GM12878 (cell line): ENCODE measurements at regions not wholly inside any gene's neighbourhood (a gene's known extent, or its start where the extent isn't known, plus 50 kb on each side); places are given as distances from the start of the nearest gene placed in this dataset.

Source experiments
- ATAC-seq: fragments of 200-7000 bp; cut with Tn5 transposase; 3 replicates; pipeline ENCODE4 v1.9.1; 2020; ENCODE audit warnings: mild to moderate bottlenecking, moderate library complexity
- BruUV-seq: library from RNA; stranded (reverse); fragments of 400-500 nt; replicated peaks from 2 replicates; lab custom pipeline; 2021; lab: Mats Ljungman, UMichigan
- CTCF ChIA-PET: fragments of 300-600 bp; sonication (Branson Sonifier 250); formaldehyde crosslinking; extraction: SDS; loops from one replicate; lab custom pipeline; 2021; ENCODE audit warnings: inconsistent platforms; lab: Yijun Ruan, JAX
- POLR2A ChIA-PET: fragments of 350-600 bp; formaldehyde crosslinking; extraction: SDS; loops from one replicate; lab custom pipeline; 2021; ENCODE audit warnings: inconsistent platforms; lab: Charles Lee
- RAD21 ChIA-PET: fragments of 300-600 bp; sonication (Branson Sonifier 250); formaldehyde crosslinking; loops from one replicate; lab custom pipeline; 2023; ENCODE audit warnings: antibody characterized with exemption; ENCODE audit not compliant: unreplicated experiment; lab: Charles Lee
- SMC1A ChIA-PET: fragments of 300-600 bp; sonication (Branson Sonifier 250); formaldehyde crosslinking; loops from one replicate; lab custom pipeline; 2023; ENCODE audit not compliant: unreplicated experiment, uncharacterized antibody; lab: Charles Lee
- DNase-seq: peaks from one replicate; pipeline ENCODE4 v3.0.0-alpha.2; 2011; ENCODE audit warnings: low read depth, low spot score
- FAIRE-seq: peaks from 3 replicates; lab custom pipeline; 2011; peaks lifted over from hg19 to GRCh38; lab: Jason Lieb, UNC
- H2AFZ ChIP-seq: 2 replicates; pipeline ENCODE4 v1.6.0; 2011; ENCODE audit warnings: low read depth, low read length, control low read depth; ENCODE audit not compliant: control insufficient read depth
- H3K27ac ChIP-seq: 2 replicates; pipeline ENCODE4 v1.5.1; 2011; ENCODE audit warnings: control low read depth; ENCODE audit not compliant: control insufficient read depth, insufficient read depth
- H3K27me3 ChIP-seq, 2 experiments: replicated peaks in 1 of 2; 2 replicates each; pipeline versions ENCODE4 v1.6.0 to v1.6.1; 2011; ENCODE audit warnings: low read length in 1 of 2; ENCODE audit not compliant: control insufficient read depth in 2 of 2, insufficient read depth in 2 of 2
- H3K36me3 ChIP-seq, 2 experiments: 2 replicates each; pipeline ENCODE4 v1.5.1; 2011; ENCODE audit warnings: low read length in 1 of 2; ENCODE audit not compliant: control insufficient read depth in 2 of 2, insufficient read depth in 2 of 2
- H3K4me1 ChIP-seq: 2 replicates; pipeline ENCODE4 v1.6.1; 2011; ENCODE audit warnings: mild to moderate bottlenecking, low read length, moderate library complexity, mixed read lengths; ENCODE audit not compliant: control insufficient read depth, insufficient read depth
- H3K4me2 ChIP-seq: 2 replicates; pipeline ENCODE4 v1.6.0; 2011; ENCODE audit warnings: control low read depth; ENCODE audit not compliant: control insufficient read depth, insufficient read depth
- H3K4me3 ChIP-seq: fragments of 200-600 bp; sonication (generic); 2 replicates; pipeline ENCODE4 v1.5.1; 2016
- H3K79me2 ChIP-seq: 2 replicates; pipeline ENCODE4 v1.6.0; 2011; ENCODE audit warnings: low read length; ENCODE audit not compliant: control insufficient read depth, insufficient read depth
- H3K9ac ChIP-seq: 2 replicates; pipeline ENCODE4 v1.8.0; 2011; ENCODE audit warnings: low read length, control low read depth, mixed read lengths; ENCODE audit not compliant: control insufficient read depth, insufficient read depth
- H3K9me3 ChIP-seq: replicated peaks from 3 replicates; pipeline ENCODE4 v1.5.1; 2011; ENCODE audit warnings: mild to moderate bottlenecking, low read length; ENCODE audit not compliant: control insufficient read depth, insufficient read depth
- H4K20me1 ChIP-seq: 2 replicates; pipeline ENCODE4 v1.6.0; 2011; ENCODE audit not compliant: control insufficient read depth, insufficient read depth
- ATF7 ChIP-seq: fragments of 450-650 bp; IDR thresholded peaks from 2 replicates; pipeline ENCODE4 v1.6.1; 2016; ENCODE audit warnings: low read depth, mild to moderate bottlenecking
- CEBPB ChIP-seq, 2 experiments: fragments of 150-350 bp in 1 of 2; IDR thresholded peaks; 2 replicates each; pipeline ENCODE4 v1.6.1; 2012 to 2014; ENCODE audit warnings: low read depth in 2 of 2, low read length in 2 of 2, borderline replicate concordance in 1 of 2, inconsistent platforms in 1 of 2
- CHD2 ChIP-seq: IDR thresholded peaks from 2 replicates; pipeline ENCODE4 v1.6.1; 2011; ENCODE audit warnings: low read depth, low read length, improper control_type of control experiment, borderline replicate concordance
- CREM ChIP-seq: IDR thresholded peaks from 2 replicates; pipeline ENCODE4 v1.6.1; 2014; ENCODE audit warnings: antibody characterized with exemption, low read depth
- ESRRA ChIP-seq: IDR thresholded peaks from 2 replicates; pipeline ENCODE4 v1.6.1; 2012; ENCODE audit warnings: mild to moderate bottlenecking, low read length, improper control_type of control experiment
- MEF2A ChIP-seq: IDR thresholded peaks from 2 replicates; pipeline ENCODE4 v1.6.1; 2011; ENCODE audit warnings: low read depth, mild to moderate bottlenecking, low read length, moderate library complexity; ENCODE audit not compliant: insufficient read depth
- WRNIP1 ChIP-seq: IDR thresholded peaks from 2 replicates; pipeline ENCODE4 v1.6.1; 2011; ENCODE audit warnings: low read depth, low read length, improper control_type of control experiment, borderline replicate concordance
- ZZZ3 ChIP-seq: IDR thresholded peaks from 2 replicates; pipeline ENCODE4 v1.6.1; 2011; ENCODE audit warnings: low read depth; ENCODE audit not compliant: control insufficient read depth, insufficient read length
- WGBS: methylation state at CpG from one replicate; pipeline ENCODE4 v1.1.6; 2016; ENCODE audit warnings: low lambda C conversion rate; ENCODE audit not compliant: insufficient replicate concordance, insufficient coverage; ENCODE audit errors: missing lambda C conversion rate; 5-methylcytosine and 5-hydroxymethylcytosine counted together
- in situ Hi-C: fragments of 300-500 bp; cut with MboI; formaldehyde crosslinking; loops from 9 replicates; pipeline ENCODE4 v1.14.3; 2018; ENCODE audit warnings: mixed read lengths
- intact Hi-C: fragments of 100-400 bp; cut with micrococcal nuclease; formaldehyde crosslinking; loops from one replicate; pipeline ENCODE4 v1.14.2; 2022; ENCODE audit not compliant: unreplicated experiment
- TF ChIP-seq, protein P1 (sequence below): fragments of 450-650 bp; conservative IDR thresholded peaks from 2 replicates; pipeline ENCODE4 v1.6.1; 2017; ENCODE audit warnings: mild to moderate bottlenecking, moderate library complexity
- TF ChIP-seq, protein P2 (sequence below), 3 experiments: IDR thresholded peaks in 2 of 3; conservative IDR thresholded peaks in 1 of 3; 2 replicates each; pipeline ENCODE4 v1.5.1; 2011; ENCODE audit warnings: low read depth in 3 of 3, low read length in 3 of 3, mild to moderate bottlenecking in 3 of 3, control low read depth in 2 of 3, moderate library complexity in 2 of 3, inconsistent platforms in 1 of 3, mixed read lengths in 1 of 3; ENCODE audit not compliant: control insufficient read depth in 2 of 3, insufficient read depth in 1 of 3; ENCODE audit errors: extremely low read depth in 1 of 3
- TF ChIP-seq, protein P3 (sequence below): IDR thresholded peaks from 2 replicates; pipeline ENCODE4 v1.6.1; 2012; ENCODE audit warnings: mild to moderate bottlenecking, low read depth, low read length

DNA sequence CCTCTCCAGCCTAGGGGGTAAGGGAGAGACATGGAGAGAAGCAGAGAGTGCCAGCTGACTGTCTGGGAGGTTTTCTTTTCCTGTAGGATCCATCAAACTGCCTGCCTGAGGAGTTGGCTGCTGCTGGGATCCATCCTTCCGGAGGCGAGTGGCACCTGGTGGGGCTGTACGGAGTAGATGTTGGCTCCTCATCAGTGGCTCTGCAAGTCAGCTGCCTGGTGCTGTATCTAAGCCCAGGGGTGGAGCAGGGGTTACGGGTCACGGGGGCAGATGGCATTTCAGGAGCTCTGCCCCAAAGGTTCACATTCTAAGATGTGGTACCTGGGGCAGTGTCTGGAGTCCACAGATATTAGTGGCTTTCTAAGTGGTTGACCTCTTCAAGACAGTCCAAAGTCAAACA, 128.0 kb downstream of the ACTL8 start:
- ATAC-seq (no peak), DNase-seq (no peak), FAIRE-seq (no peak)
- Histone ChIP-seq H3K9ac (no peak overlapping the region), H4K20me1 (no peaks in the 10 kb centered on the region), H3K9me3 (no peaks in the 10 kb centered on the region), H3K36me3 (no peaks in the 10 kb centered on the region), H3K27me3 (no peaks in the 10 kb centered on the region; a peak in 1 of 4 replicates), H3K4me2 (no peak overlapping the region), H3K79me2 (no peaks in the 10 kb centered on the region), H3K27ac (no peak overlapping the region), H2AFZ (no peak overlapping the region), H3K4me3 (no peak overlapping the region), H3K4me1 (no peaks in the 10 kb centered on the region)
- no peak for TF ChIP-seq CREM
- TF ChIP-seq, protein P1, sequence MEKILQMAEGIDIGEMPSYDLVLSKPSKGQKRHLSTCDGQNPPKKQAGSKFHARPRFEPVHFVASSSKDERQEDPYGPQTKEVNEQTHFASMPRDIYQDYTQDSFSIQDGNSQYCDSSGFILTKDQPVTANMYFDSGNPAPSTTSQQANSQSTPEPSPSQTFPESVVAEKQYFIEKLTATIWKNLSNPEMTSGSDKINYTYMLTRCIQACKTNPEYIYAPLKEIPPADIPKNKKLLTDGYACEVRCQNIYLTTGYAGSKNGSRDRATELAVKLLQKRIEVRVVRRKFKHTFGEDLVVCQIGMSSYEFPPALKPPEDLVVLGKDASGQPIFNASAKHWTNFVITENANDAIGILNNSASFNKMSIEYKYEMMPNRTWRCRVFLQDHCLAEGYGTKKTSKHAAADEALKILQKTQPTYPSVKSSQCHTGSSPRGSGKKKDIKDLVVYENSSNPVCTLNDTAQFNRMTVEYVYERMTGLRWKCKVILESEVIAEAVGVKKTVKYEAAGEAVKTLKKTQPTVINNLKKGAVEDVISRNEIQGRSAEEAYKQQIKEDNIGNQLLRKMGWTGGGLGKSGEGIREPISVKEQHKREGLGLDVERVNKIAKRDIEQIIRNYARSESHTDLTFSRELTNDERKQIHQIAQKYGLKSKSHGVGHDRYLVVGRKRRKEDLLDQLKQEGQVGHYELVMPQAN = no peak
- no peak for TF ChIP-seq ZZZ3
- TF ChIP-seq CEBPB (IDR thresholded peaks at IDR 0.05; ENCODE audit: borderline replicate concordance in 1 of 2, low read depth in 2 of 2, low read length in 2 of 2) = no peak
- TF ChIP-seq, protein P2, sequence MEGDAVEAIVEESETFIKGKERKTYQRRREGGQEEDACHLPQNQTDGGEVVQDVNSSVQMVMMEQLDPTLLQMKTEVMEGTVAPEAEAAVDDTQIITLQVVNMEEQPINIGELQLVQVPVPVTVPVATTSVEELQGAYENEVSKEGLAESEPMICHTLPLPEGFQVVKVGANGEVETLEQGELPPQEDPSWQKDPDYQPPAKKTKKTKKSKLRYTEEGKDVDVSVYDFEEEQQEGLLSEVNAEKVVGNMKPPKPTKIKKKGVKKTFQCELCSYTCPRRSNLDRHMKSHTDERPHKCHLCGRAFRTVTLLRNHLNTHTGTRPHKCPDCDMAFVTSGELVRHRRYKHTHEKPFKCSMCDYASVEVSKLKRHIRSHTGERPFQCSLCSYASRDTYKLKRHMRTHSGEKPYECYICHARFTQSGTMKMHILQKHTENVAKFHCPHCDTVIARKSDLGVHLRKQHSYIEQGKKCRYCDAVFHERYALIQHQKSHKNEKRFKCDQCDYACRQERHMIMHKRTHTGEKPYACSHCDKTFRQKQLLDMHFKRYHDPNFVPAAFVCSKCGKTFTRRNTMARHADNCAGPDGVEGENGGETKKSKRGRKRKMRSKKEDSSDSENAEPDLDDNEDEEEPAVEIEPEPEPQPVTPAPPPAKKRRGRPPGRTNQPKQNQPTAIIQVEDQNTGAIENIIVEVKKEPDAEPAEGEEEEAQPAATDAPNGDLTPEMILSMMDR (IDR thresholded peaks at IDR 0.05 in 2 of 3, conservative IDR thresholded peaks at IDR 0.05 in 1 of 3; ENCODE audit: control insufficient read depth in 2 of 3, extremely low read depth in 1 of 3, insufficient read depth in 1 of 3, low read depth in 3 of 3, low read length in 3 of 3) = no peak
- TF ChIP-seq, protein P3, sequence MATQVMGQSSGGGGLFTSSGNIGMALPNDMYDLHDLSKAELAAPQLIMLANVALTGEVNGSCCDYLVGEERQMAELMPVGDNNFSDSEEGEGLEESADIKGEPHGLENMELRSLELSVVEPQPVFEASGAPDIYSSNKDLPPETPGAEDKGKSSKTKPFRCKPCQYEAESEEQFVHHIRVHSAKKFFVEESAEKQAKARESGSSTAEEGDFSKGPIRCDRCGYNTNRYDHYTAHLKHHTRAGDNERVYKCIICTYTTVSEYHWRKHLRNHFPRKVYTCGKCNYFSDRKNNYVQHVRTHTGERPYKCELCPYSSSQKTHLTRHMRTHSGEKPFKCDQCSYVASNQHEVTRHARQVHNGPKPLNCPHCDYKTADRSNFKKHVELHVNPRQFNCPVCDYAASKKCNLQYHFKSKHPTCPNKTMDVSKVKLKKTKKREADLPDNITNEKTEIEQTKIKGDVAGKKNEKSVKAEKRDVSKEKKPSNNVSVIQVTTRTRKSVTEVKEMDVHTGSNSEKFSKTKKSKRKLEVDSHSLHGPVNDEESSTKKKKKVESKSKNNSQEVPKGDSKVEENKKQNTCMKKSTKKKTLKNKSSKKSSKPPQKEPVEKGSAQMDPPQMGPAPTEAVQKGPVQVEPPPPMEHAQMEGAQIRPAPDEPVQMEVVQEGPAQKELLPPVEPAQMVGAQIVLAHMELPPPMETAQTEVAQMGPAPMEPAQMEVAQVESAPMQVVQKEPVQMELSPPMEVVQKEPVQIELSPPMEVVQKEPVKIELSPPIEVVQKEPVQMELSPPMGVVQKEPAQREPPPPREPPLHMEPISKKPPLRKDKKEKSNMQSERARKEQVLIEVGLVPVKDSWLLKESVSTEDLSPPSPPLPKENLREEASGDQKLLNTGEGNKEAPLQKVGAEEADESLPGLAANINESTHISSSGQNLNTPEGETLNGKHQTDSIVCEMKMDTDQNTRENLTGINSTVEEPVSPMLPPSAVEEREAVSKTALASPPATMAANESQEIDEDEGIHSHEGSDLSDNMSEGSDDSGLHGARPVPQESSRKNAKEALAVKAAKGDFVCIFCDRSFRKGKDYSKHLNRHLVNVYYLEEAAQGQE = no peak
- TF ChIP-seq CHD2 = no peak
- no peak for TF ChIP-seq ESRRA
- no peak for TF ChIP-seq WRNIP1
- TF ChIP-seq MEF2A = no peak
- no peak for TF ChIP-seq ATF7
- ChIA-PET RAD21 (no interaction called here), POLR2A (no interaction called here), CTCF (no interaction called here), SMC1A (no interaction called here)
- no TSS peak for BruUV-seq
- in situ Hi-C loops = no loop called here
- WGBS = 10% methylated on average over 5 of the region's 5 CpGs
- intact Hi-C loops = no loop called here
